Gastroesophageal sphincter (tissue), 3 donors: ENCODE measurements at regions not wholly inside any gene's neighbourhood (a gene's known extent, or its start where the extent isn't known, plus 50 kb on each side); places are given as distances from the start of the nearest gene placed in this dataset.

Experiments used
- CTCF ChIP-seq, 4 experiments: fragments of 200-600 bp in 2 of 4; fragments of 450-650 bp in 2 of 4; sonication (generic) in 1 of 4; IDR thresholded peaks; one replicate each; pipeline ENCODE4 v1.5.1; 2017 to 2019; ENCODE audit warnings: antibody characterized with exemption in 4 of 4, mild to moderate bottlenecking in 2 of 4, moderate library complexity in 2 of 4
- EP300 ChIP-seq: sonication (generic); formaldehyde crosslinking; IDR thresholded peaks from one replicate; pipeline ENCODE4 v1.6.1; 2017; ENCODE audit warnings: antibody characterized with exemption, mild to moderate bottlenecking
- POLR2A ChIP-seq, 2 donors: fragments of 450-650 bp; IDR thresholded peaks; one replicate each; pipeline ENCODE4 v1.6.1; 2017; ENCODE audit warnings: antibody characterized with exemption in 2 of 2, mild to moderate bottlenecking in 2 of 2, moderate library complexity in 1 of 2
- POLR2AphosphoS5 ChIP-seq: sonication (generic); formaldehyde crosslinking; IDR thresholded peaks from one replicate; pipeline ENCODE4 v1.6.1; 2017; ENCODE audit warnings: antibody characterized with exemption

GRCh38 chr6:153832543-153832942, 206.5 kb upstream of the OPRM1 start:
- TF ChIP-seq CTCF (IDR thresholded peaks at IDR 0.05) (no peak), POLR2A (IDR thresholded peaks at IDR 0.05) (no peak), EP300 (no peak), POLR2AphosphoS5 (no peak)
